Stimulated activated naive CD8-positive, alpha-beta T cell treated with anti-CD3 and anti-CD28 coated beads, Interleukin-15, Interleukin-2, amounts not matched to agents 100 ng/mL and 50 ng/mL, for 24 hours (primary cell): ENCODE measurements at regions not wholly inside any gene's neighbourhood (a gene's known extent, or its start where the extent isn't known, plus 50 kb on each side); places are given as distances from the start of the nearest gene placed in this dataset.

Source experiments
- H3K27ac Mint-ChIP-seq: one replicate; pipeline ENCODE4 v1.8.0; 2021; ENCODE audit warnings: mild to moderate bottlenecking, mixed read lengths
- H3K27me3 Mint-ChIP-seq: one replicate; pipeline ENCODE4 v1.8.0; 2021; ENCODE audit warnings: mixed read lengths
- H3K36me3 Mint-ChIP-seq: one replicate; pipeline ENCODE4 v1.8.0; 2021; ENCODE audit warnings: low read depth, mixed read lengths
- H3K4me1 Mint-ChIP-seq: one replicate; pipeline ENCODE4 v1.8.0; 2021; ENCODE audit warnings: low read depth, mixed read lengths
- H3K4me3 Mint-ChIP-seq: one replicate; pipeline ENCODE4 v1.8.0; 2021; ENCODE audit warnings: mild to moderate bottlenecking, mixed read lengths
- H3K9me3 Mint-ChIP-seq: one replicate; pipeline ENCODE4 v1.8.0; 2021; ENCODE audit warnings: mixed read lengths

DNA sequence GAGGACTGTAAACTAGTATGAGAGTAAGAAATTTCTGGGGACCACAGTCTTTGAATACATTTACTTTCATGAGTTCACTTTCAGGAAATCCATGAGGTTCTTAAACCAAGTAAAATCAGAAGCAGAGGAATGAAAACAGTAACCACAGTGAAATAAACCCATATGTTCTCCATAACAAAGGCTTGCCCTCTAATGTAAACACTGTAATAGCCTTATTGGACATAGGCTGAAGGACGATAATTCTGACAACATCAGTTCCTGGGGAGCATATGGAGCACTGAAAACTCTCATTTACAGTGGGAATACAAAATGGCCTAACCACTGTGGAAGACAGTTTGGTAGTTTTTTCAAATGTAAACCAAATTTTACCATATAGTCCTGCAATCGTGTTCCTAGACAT is 965.8 kb downstream of the NSUN3 start:
- H3K36me3 Mint-ChIP-seq, result no peaks in the 10 kb centered on the region
- no peaks in the 10 kb centered on the region for H3K27me3 Mint-ChIP-seq
- H3K4me1 Mint-ChIP-seq, result no peaks in the 10 kb centered on the region
- no peak overlapping the region for H3K4me3 Mint-ChIP-seq
- H3K27ac Mint-ChIP-seq, result no peak overlapping the region
- peaks cover 11% of the 10 kb centered on the region for H3K9me3 Mint-ChIP-seq

- Mint-ChIP-seq H3K27me3 (no peaks in the 10 kb centered on the region), H3K4me3 (no peak overlapping the region), H3K27ac (no peak overlapping the region), H3K4me1 (no peaks in the 10 kb centered on the region), H3K36me3 (no peaks in the 10 kb centered on the region), H3K9me3 (peaks cover 14% of the 10 kb centered on the region)
Observed at GRCh38 chr3:95029644-95030043, 966.8 kb downstream of the NSUN3 start.

- Mint-ChIP-seq H3K4me3 (no peak overlapping the region), H3K36me3 (no peaks in the 10 kb centered on the region), H3K27me3 (no peaks in the 10 kb centered on the region), H3K4me1 (no peaks in the 10 kb centered on the region), H3K9me3 (peaks cover 19% of the 10 kb centered on the region), H3K27ac (no peak overlapping the region)
Observed at GRCh38 chr3:95036526-95037021, 973.7 kb downstream of the NSUN3 start.

- Mint-ChIP-seq H3K27me3 (no peaks in the 10 kb centered on the region), H3K9me3 (peaks cover 16% of the 10 kb centered on the region), H3K27ac (no peak overlapping the region), H3K4me3 (no peak overlapping the region), H3K36me3 (no peaks in the 10 kb centered on the region), H3K4me1 (no peaks in the 10 kb centered on the region)
Observed at GRCh38 chr3:95037097-95037496, 974.2 kb downstream of the NSUN3 start.

DNA sequence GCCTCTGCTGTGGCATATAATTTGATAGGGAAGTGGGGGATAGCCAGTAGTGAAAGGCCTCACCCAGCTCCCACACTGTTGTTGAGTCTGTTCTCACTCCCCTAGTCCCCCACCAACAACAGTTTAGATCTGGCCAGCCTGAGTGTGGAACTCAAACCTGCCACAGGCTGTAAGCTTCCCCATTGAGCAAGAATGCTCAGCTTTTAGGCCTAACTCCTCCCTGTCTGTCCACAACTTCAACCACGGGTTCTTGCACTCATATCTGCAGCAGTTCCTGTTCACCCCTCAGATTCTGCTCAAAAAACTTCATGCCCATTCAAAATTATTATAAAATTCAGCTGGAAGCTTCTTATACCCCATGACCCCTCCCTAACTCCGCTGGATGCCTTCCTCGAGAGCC is 975.1 kb downstream of the NSUN3 start:
- Mint-ChIP-seq H3K27me3 (no peaks in the 10 kb centered on the region), H3K27ac (no peak overlapping the region), H3K4me3 (no peak overlapping the region), H3K4me1 (no peaks in the 10 kb centered on the region), H3K9me3 (peaks cover 15% of the 10 kb centered on the region), H3K36me3 (no peaks in the 10 kb centered on the region)

DNA sequence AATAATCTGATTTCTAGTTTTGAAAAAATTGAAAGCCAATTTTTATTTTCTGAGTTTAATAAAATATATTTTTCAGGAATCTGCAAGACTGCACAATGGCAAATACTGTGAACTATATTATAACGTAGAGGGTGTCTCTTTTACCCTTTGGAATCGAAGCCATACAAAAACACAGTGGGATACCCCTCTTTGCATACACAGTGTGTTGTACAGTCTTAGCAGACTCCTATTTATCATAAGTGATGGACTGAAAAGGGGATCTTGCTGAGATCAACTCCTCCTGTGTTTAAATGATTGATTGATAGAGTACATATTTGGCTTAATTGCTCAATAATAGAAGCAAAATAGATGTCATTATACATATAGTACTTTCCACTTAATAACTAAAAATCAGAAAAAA is 981.2 kb downstream of the NSUN3 start:
- peaks cover 6% of the 10 kb centered on the region for H3K9me3 Mint-ChIP-seq
- no peak overlapping the region for H3K4me3 Mint-ChIP-seq

GRCh38 chr3:95048564-95048963 is 985.7 kb downstream of the NSUN3 start:
- H3K4me3 Mint-ChIP-seq, result no peak overlapping the region
- H3K9me3 Mint-ChIP-seq, result peaks cover 5% of the 10 kb centered on the region
- no peaks in the 10 kb centered on the region for H3K36me3 Mint-ChIP-seq
- H3K27ac Mint-ChIP-seq, result no peak overlapping the region
- H3K4me1 Mint-ChIP-seq, result no peaks in the 10 kb centered on the region
- H3K27me3 Mint-ChIP-seq, result no peaks in the 10 kb centered on the region

More for the DNA sequence above, 981.2 kb downstream of the NSUN3 start:
- Mint-ChIP-seq H3K4me1 (no peaks in the 10 kb centered on the region), H3K36me3 (no peaks in the 10 kb centered on the region), H3K27ac (no peak overlapping the region), H3K27me3 (no peaks in the 10 kb centered on the region)

- H3K27ac Mint-ChIP-seq, result no peak overlapping the region
- no peak overlapping the region for H3K4me3 Mint-ChIP-seq
- peaks cover 8% of the 10 kb centered on the region for H3K9me3 Mint-ChIP-seq
- H3K27me3 Mint-ChIP-seq, result no peaks in the 10 kb centered on the region
- no peaks in the 10 kb centered on the region for H3K36me3 Mint-ChIP-seq
- H3K4me1 Mint-ChIP-seq, result no peaks in the 10 kb centered on the region
Observed at GRCh38 chr3:95049841-95050240, 987.0 kb downstream of the NSUN3 start.

- Mint-ChIP-seq H3K36me3 (no peaks in the 10 kb centered on the region), H3K27ac (no peak overlapping the region), H3K27me3 (no peaks in the 10 kb centered on the region), H3K4me1 (no peaks in the 10 kb centered on the region), H3K4me3 (no peak overlapping the region), H3K9me3 (peaks cover 8% of the 10 kb centered on the region)
Observed at GRCh38 chr3:95055288-95055687, 992.4 kb downstream of the NSUN3 start.

DNA sequence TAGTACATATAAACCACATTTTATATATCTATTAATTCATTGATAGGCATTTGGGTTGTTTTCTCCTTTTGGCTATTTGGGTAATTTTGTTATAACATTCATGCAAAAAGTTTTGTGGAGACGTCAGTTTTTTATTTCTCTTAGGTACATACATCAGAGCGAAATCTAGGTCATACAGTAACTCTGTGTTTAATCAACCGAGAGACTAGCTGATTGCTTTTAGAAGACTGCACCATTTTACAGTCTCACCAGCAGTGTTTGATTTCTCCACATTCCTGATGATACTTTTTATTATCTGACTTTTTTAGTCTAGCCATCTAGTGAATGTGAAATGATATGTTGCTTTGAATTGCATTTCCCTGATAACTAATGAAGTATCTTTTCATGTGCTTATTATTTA is 1019.3 kb downstream of the NSUN3 start:
- H3K9me3 Mint-ChIP-seq, result peaks cover 8% of the 10 kb centered on the region
- no peak overlapping the region for H3K27ac Mint-ChIP-seq
- no peaks in the 10 kb centered on the region for H3K36me3 Mint-ChIP-seq
- no peaks in the 10 kb centered on the region for H3K27me3 Mint-ChIP-seq
- H3K4me1 Mint-ChIP-seq, result no peaks in the 10 kb centered on the region
- no peak overlapping the region for H3K4me3 Mint-ChIP-seq

DNA sequence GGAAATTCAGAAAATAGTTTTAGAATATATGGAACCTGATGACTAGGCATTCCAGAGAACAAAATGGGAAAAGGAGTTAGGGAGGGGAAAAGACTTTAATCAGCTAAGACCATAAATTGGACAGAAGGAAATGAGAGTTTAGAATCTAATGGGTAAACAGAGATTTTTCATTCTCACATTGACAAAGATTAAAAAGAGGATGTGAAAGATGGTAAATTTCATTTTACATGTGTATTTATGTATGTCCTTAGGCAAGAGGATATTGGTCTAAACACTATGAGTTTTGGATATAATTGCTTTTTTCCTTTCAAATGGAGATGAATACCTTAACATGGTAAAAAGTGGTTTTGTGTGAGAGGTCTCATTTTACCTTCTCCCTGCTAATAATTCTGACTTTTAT is 1021.9 kb downstream of the NSUN3 start:
- H3K9me3 Mint-ChIP-seq, result peaks cover 8% of the 10 kb centered on the region
- H3K27ac Mint-ChIP-seq, result no peak overlapping the region
- H3K36me3 Mint-ChIP-seq, result no peaks in the 10 kb centered on the region
- H3K4me3 Mint-ChIP-seq, result no peak overlapping the region
- no peaks in the 10 kb centered on the region for H3K27me3 Mint-ChIP-seq
- no peaks in the 10 kb centered on the region for H3K4me1 Mint-ChIP-seq

DNA sequence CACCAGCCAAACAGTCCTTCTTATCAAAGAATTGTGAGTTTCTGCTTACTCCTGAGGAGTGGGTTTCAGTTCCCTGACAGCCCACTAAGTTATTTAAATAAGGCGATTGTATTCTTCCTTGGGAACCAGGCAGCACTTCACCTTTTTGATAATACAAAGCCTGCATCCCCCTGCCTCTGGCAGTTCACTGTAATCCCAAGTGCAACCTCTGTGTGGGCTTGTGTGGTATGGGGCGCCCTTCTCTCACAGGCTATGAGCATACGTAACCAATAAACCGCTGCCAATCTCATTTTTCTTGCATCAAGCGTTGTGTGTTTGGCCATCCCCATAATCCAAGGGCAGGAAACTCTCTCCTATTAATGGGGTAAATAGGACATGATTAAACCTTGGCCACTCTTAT is 1025.6 kb downstream of the NSUN3 start:
- Mint-ChIP-seq H3K9me3 (peaks cover 14% of the 10 kb centered on the region), H3K27me3 (no peaks in the 10 kb centered on the region), H3K4me3 (no peak overlapping the region), H3K27ac (no peak overlapping the region), H3K36me3 (no peaks in the 10 kb centered on the region), H3K4me1 (no peaks in the 10 kb centered on the region)

DNA sequence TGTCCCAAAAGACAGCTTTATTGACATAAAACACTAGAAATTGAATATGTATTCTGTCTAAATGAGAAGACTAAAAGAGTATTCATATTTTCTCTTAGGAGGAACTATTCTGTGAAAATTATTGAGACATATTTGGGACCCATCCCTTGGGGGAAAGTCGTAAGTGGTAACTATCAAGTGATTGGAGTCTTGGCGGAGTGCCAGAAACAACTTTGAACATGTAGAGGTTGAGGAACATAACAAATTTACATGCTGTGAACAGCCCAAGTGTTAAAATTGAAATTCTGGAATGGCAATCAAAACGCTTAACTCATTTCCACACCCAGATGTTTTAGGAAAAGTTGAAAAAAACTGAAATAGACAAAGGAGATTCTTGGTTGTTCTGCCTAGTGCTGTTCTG is 1034.6 kb downstream of the NSUN3 start:
- peaks cover 19% of the 10 kb centered on the region for H3K9me3 Mint-ChIP-seq
- no peak overlapping the region for H3K4me3 Mint-ChIP-seq
- no peaks in the 10 kb centered on the region for H3K4me1 Mint-ChIP-seq
- H3K36me3 Mint-ChIP-seq, result no peaks in the 10 kb centered on the region
- no peaks in the 10 kb centered on the region for H3K27me3 Mint-ChIP-seq
- no peak overlapping the region for H3K27ac Mint-ChIP-seq

DNA sequence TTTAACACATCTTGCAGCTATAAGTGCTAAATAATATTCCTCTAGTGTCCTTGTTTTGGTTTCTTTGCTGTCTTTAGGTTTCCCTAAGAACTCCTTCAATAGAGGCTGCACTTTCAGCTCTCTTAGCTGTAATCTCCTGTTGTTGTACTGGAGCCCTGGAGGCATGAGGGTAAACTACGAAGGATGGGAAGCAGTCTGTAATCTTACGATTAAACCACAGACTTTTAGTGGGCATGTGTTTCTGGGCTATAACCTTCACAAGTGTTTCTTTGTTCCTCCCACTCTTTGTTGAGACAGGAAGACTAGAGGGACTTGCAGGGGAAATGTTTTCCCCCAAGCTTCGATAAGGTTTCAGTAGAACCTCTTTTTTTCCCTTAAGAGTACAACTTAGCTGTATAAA is 1058.1 kb downstream of the NSUN3 start:
- H3K4me3 Mint-ChIP-seq, result no peak overlapping the region
- H3K4me1 Mint-ChIP-seq, result no peaks in the 10 kb centered on the region
- no peaks in the 10 kb centered on the region for H3K27me3 Mint-ChIP-seq
- no peak overlapping the region for H3K27ac Mint-ChIP-seq
- peaks cover 4% of the 10 kb centered on the region for H3K9me3 Mint-ChIP-seq
- no peaks in the 10 kb centered on the region for H3K36me3 Mint-ChIP-seq

DNA sequence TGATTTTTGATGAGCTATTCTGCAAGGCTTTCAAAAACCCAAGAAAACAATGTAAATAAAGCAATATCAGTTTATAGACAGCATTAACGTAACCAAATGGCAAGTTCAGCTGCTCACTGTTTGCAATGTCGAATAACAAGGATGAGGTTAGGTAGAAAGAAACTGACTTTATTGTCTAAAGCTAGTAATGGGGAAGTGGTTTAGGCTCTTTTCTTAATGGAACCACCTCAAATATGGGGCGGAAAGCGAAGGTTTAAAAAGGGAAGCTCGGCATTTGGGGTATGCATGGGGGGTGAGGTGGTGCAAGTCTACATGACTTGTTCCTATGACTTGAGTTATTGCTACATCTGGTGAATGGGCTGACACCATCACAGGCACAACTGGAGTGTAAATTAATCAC is 1060.2 kb downstream of the NSUN3 start:
- Mint-ChIP-seq H3K36me3 (no peaks in the 10 kb centered on the region), H3K27ac (no peak overlapping the region), H3K9me3 (peaks cover 7% of the 10 kb centered on the region)

DNA sequence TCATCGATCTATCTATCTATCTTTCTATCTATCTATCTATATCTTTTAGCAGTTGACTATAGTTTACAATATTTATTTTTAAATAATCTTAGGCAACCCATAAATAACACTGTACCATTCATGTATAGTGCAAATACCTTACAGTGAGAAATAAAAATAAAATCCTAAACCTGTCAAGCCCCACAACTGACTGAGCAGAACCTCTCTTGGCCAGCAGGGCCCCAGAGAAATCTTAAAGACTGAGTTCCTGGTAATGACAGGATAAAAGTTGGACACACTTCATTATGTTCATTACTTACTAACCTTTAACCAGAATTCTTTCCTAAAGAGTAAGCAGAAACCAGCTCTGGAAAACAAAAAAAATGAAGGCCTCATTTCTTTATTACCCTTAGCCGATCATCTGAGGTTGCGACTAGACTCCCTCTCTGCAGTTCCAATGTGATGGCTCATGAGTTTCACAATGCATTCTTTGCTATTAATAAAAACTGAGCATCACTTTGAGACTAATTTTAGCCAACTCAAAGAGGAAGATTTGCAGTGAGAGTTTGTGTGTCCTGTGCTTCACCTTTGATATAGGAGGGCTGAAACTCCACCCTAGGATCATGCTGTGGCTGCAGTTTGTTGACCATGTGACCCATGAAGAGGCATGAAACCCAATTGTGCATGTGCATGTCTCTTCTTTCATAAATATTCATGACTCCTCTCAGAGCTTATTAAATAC is 1072.0 kb downstream of the NSUN3 start:
- peaks cover 12% of the 10 kb centered on the region for H3K9me3 Mint-ChIP-seq
- H3K36me3 Mint-ChIP-seq, result no peaks in the 10 kb centered on the region
- no peaks in the 10 kb centered on the region for H3K4me1 Mint-ChIP-seq
- H3K27ac Mint-ChIP-seq, result no peak overlapping the region
- no peaks in the 10 kb centered on the region for H3K27me3 Mint-ChIP-seq
- H3K4me3 Mint-ChIP-seq, result no peak overlapping the region

More for the DNA sequence above, 1060.2 kb downstream of the NSUN3 start:
- no peaks in the 10 kb centered on the region for H3K4me1 Mint-ChIP-seq
- no peaks in the 10 kb centered on the region for H3K27me3 Mint-ChIP-seq
- H3K4me3 Mint-ChIP-seq, result no peak overlapping the region
